ENCODE measurements at regions not wholly inside any gene's neighbourhood (a gene's known extent, or its start where the extent isn't known, plus 50 kb on each side); places are given as distances from the start of the nearest gene placed in this dataset.

- no peak for TF ChIP-seq POLR2A (IDR thresholded peaks at IDR 0.05)
- no peak for TF ChIP-seq CTCF (IDR thresholded peaks at IDR 0.05)
These were observed 135.4 kb upstream of the DMRT1 start for GRCh38 chr9:706073-706472.
